ENCODE measurements at regions not wholly inside any gene's neighbourhood (a gene's known extent, or its start where the extent isn't known, plus 50 kb on each side); places are given as distances from the start of the nearest gene placed in this dataset.

- ATAC-seq (no peak), DNase-seq (no peak)
- no peak overlapping the region for H3K4me3 ChIP-seq
- no peaks in the 10 kb centered on the region for H3K9me3 ChIP-seq
- H3K27me3 ChIP-seq (ENCODE audit: low read depth) = peaks cover 7% of the 10 kb centered on the region
- TF ChIP-seq CTCF (IDR thresholded peaks at IDR 0.05) = no peak
- no peaks in the 10 kb centered on the region for H3K4me1 ChIP-seq
- H3K36me3 ChIP-seq = no peaks in the 10 kb centered on the region
- intact Hi-C loops (cut with DNase I) = no loop called here
- no peak overlapping the region for H3K27ac ChIP-seq
These were observed 114.5 kb downstream of the TMEM18 start for GRCh38 chr2:562391-563364.

GRCh38 chr2:558879-559278 lies 118.3 kb downstream of the TMEM18 start:
- H3K4me3 ChIP-seq = no peak overlapping the region
- intact Hi-C loops (cut with DNase I) = no loop called here
- no peaks in the 10 kb centered on the region for H3K9me3 ChIP-seq
- ATAC-seq (no peak), DNase-seq (no peak)
- no peaks in the 10 kb centered on the region for H3K36me3 ChIP-seq
- H3K27ac ChIP-seq = no peak overlapping the region
- no peak for TF ChIP-seq CTCF (IDR thresholded peaks at IDR 0.05)
- H3K27me3 ChIP-seq (ENCODE audit: low read depth) = peaks cover 7% of the 10 kb centered on the region
- H3K4me1 ChIP-seq = no peaks in the 10 kb centered on the region

- intact Hi-C loops (cut with DNase I) = no loop called here
These were observed 118.9 kb downstream of the TMEM18 start for GRCh38 chr2:558302-558642.

GRCh38 chr2:557635-558301 lies 119.4 kb downstream of the TMEM18 start:
- Histone ChIP-seq H3K36me3 (no peaks in the 10 kb centered on the region), H3K9me3 (no peaks in the 10 kb centered on the region), H3K4me3 (no peak overlapping the region), H3K4me1 (no peaks in the 10 kb centered on the region), H3K27me3 (ENCODE audit: low read depth) (peaks cover 7% of the 10 kb centered on the region), H3K27ac (no peak overlapping the region)
- intact Hi-C loops (cut with DNase I) = no loop called here
- DNase-seq (no peak), ATAC-seq (peak in 1 of 2 donors; percentile 69)
- TF ChIP-seq CTCF (IDR thresholded peaks at IDR 0.05) = no peak

More at GRCh38 chr2:558302-558642, 118.9 kb downstream of the TMEM18 start:
- no peak for DNase-seq
- no peaks in the 10 kb centered on the region for H3K9me3 ChIP-seq
- H3K27ac ChIP-seq = no peak overlapping the region
- no peak overlapping the region for H3K4me3 ChIP-seq
- peaks cover 7% of the 10 kb centered on the region for H3K27me3 ChIP-seq (ENCODE audit: low read depth)
- H3K36me3 ChIP-seq = no peaks in the 10 kb centered on the region
- H3K4me1 ChIP-seq = no peaks in the 10 kb centered on the region
- ATAC-seq = no peak
- no peak for TF ChIP-seq CTCF (IDR thresholded peaks at IDR 0.05)

- DNase-seq = no peak
- ATAC-seq = no peak
- H3K9me3 ChIP-seq = no peaks in the 10 kb centered on the region
- H3K4me3 ChIP-seq = no peak overlapping the region
- H3K4me1 ChIP-seq = no peaks in the 10 kb centered on the region
- H3K36me3 ChIP-seq = no peaks in the 10 kb centered on the region
- TF ChIP-seq CTCF (IDR thresholded peaks at IDR 0.05) = no peak
- intact Hi-C loops (cut with DNase I) = no loop called here
- peaks cover 7% of the 10 kb centered on the region for H3K27me3 ChIP-seq (ENCODE audit: low read depth)
- no peak overlapping the region for H3K27ac ChIP-seq
These were observed 120.7 kb downstream of the TMEM18 start for GRCh38 chr2:556485-556884.
